CD1c-positive myeloid dendritic cell (primary cell): ENCODE measurements at regions not wholly inside any gene's neighbourhood (a gene's known extent, or its start where the extent isn't known, plus 50 kb on each side); places are given as distances from the start of the nearest gene placed in this dataset.
"Not testable (repeated sequence)": the region's sequence is repeated elsewhere in the genome, so short reads cannot be mapped to it uniquely, and the experiment has no call there.

Experiments used
- DNase-seq: peaks from one replicate; pipeline ENCODE4 v3.0.0-alpha.2; 2016; ENCODE audit errors: extremely low spot score

DNA sequence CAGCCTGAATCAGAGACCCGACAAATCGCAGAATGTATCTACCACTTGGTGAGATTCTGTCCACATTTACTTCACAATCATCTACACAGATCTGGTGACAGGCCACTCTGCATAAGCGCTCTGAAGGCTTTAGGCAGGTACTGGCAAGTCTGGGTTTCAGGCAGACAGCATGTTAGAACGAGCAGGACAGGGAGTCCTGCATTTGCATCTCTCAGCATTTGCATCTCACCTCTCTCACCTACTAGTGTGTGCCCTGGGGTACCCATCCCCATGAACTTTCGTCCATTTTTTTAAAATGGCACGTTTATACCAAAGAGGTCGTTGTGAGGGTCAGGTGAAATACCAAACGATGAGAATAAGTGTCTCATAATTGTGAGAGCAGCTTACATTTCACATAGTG, 108.2 kb downstream of the SPATA31A1 start:
- not testable (repeated sequence) for DNase-seq

DNA sequence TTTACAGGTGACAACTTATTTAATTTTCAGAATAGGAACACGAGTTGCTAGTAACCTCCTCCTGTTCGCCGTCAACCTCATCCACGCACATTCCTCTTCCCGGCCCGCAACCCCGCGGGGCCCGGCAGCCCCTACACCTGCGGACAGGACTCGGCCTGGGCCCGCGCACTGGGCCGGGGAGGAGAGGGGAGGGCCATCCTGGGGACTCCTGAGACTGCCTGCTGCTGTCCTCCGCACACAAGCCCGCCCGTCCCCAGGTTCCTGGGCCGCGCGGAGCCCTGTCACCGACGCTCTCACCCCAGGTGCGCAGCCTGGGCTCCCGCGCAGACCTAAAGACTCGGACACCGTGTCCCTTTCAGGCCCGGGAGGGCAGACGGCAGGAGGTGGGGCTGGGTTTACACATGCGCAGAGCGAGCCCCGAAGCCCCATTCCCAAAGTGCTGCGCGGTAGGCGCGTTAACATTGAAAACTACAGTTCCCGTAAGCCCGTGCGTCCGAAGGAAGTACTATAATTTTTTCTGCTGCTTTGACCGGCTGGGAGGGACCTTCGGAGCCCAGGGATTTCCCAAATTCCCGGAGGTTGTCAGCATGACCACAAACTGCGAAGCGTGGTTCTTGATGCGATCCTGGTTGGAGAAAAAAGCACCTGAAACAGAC, 108.8 kb downstream of the SPATA31A1 start:
- DNase-seq, result peak; percentile 79

DNA sequence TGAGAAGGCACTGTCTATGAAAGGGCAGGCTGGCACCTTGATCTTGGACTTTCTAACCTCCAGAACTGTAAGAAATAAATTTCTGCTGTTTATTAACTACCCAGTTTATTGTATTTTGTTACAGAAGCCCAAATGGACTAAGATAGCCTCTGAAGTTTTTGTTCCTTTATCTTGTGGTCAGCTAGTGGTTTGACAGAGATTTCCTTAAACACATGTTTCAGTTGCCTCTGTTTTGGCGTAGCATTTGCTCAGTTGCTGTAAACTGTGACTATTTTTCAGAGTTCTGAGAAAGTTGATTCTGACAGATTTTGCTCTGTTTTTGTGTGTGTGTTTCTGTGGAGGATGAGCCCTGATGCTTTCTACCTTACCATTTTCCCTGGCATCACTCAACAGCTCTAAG, 119.0 kb downstream of the SPATA31A1 start:
- DNase-seq, result not testable (repeated sequence)

DNA sequence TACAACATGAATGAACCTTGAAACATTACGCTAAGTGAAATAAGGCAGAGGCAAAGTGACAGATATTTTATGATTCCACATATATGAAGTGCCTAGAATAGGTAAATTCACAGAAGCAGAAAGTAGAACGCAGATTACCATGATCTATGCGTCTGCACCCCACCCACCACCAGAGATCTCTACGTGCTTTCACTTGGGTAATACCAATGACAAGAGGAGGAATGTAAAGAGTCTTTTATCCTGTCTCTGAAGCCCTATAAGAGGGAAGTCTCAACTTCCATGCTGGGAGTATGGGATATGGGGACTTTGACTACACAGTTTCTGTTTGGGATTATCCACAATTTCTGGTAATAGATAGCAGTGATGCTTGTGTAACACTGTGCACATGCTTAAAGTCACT, 127.6 kb downstream of the SPATA31A1 start:
- not testable (repeated sequence) for DNase-seq

DNA sequence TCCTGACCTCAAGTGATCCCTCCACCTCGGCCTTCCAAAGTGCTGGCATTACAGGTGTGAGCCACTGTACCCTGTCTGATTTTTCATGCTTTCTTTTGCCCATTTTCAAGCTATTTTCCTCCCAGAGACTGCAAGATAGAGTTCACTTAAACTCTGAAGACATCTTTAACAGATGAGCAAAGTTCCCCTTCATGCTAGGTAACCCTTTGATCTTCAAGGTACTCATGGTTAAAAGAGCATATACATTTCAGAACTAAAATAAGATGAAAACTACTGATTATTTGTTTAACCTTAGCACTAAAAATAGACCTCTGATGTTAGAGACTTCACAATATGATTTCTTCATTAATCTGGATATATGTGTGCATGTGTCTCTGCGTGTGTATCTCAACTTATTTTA, 128.4 kb downstream of the SPATA31A1 start:
- not testable (repeated sequence) for DNase-seq

DNA sequence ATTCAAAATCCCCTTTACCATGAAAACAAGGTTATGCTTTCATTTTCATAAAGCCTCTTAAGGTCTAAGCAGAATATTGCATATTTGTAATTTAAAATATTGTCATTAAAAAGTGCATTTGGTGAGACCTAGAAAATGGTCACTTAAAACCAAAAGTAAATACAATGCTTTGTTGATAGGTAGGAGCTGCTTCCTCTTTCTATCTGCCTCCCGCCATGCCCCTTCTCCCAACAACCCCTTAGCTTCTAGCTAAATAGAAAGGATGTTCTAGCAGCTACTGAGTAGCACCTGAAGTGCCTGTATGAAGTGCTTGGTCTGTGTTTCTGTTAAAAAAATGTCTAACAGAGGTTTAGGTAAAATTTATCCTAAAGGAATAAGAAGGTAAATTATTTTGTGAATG, 128.8 kb downstream of the SPATA31A1 start:
- DNase-seq, result not testable (repeated sequence)

DNA sequence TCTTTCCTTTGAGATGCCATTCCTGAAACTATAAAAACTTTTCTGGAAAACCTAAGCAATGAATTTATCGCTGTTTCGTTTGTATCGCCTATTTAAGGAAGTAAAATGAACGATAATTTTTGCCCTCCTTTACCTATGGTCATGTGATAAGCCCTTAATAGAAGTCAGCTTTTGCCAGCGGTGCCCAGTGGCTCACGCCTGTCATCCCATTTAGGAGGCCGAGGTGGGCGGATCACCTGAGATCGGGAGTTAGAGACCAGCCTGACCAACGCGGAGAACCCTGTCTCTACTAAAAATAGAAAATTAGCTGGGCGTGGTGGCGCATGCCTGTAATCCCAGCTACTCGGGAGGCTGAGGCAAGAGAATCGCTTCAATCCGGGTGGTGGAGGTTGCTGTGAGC, 132.0 kb downstream of the SPATA31A1 start:
- DNase-seq, result not testable (repeated sequence)

DNA sequence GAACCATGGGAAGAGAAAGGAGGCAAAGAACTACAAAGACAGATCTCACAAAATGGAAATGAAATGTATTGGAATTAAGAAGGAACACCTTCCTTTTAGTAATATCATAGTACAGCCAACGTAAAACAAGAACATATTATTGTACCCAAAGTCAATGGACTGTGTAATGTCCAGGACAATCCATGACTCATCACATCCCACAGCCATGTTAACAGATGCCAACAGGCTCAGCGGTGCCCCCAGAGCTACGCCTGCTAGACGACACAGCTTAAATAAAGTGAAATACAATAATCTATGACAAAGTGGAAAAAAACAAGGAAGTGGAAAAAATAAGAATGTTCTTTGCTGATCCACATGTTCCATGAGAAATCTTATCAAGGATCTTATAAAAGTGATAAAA, 140.8 kb downstream of the SPATA31A1 start:
- DNase-seq, result not testable (repeated sequence)

DNA sequence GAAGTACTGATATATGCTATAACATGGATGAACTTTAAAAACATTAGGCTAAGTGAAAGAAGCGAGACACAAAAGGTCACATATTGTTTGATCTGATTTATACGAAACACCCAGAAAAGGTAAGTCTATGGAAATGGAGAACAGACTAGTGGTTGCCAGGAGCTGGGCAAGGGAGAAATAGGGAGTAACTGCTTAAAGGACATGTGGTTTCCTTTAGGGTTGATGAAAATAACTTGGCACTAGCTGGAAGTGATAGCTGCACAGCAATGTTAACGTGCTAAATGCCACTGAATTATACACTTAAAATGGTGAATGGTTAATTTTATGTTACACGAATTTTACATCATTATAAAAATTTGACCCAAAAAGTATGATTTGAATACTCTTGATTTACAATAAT, 147.7 kb downstream of the SPATA31A1 start:
- not testable (repeated sequence) for DNase-seq

DNA sequence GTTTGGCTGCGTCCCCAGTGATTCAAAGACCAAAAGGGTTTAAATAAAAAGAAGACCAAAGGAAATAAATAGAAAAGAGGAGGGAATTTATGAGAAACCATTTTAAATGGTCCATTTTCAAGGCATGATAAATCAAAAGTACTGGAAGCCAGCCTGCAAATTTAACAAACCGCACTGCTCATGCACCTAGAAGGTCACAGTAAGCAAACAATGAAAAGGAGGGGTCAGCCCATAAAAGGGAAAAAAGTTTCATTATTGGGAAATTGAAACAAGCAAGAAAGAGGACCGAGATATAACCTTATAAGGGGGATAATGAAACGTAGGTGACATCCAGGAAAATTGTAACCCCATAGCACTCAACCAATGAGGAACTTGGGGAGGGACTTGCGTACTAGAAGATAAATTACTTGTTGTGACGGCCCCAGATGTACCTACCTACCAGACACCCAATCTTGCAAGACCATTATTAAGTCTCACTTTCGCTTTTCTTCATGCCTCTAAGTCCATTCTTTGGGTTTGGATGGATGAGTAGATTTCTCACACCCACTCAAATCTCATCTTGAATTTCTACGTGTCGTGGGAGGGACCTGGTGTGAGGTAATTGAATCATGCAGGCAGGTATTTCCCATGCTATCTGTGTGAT, 172.0 kb downstream of the SPATA31A1 start:
- not testable (repeated sequence) for DNase-seq

DNA sequence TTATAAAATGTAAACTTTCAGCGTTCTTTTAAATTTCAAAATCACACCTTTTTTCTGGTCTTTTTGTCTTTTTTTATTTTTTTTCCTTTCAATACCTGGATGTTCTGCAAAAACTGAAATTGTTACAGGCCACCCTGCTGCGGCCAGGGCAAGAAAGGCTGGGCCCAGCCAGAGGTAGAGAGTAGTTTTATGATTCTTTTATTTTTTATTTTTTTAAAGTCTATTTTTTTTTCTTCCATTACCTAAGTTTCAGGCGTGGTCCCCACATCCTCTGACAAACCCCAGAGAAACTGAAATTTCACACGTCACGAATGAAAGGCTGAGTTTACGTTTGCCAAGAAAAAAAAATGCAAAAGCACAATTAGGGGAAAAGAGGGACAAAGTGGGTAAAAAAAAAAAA, 177.1 kb downstream of the SPATA31A1 start:
- DNase-seq, result not testable (repeated sequence)

DNA sequence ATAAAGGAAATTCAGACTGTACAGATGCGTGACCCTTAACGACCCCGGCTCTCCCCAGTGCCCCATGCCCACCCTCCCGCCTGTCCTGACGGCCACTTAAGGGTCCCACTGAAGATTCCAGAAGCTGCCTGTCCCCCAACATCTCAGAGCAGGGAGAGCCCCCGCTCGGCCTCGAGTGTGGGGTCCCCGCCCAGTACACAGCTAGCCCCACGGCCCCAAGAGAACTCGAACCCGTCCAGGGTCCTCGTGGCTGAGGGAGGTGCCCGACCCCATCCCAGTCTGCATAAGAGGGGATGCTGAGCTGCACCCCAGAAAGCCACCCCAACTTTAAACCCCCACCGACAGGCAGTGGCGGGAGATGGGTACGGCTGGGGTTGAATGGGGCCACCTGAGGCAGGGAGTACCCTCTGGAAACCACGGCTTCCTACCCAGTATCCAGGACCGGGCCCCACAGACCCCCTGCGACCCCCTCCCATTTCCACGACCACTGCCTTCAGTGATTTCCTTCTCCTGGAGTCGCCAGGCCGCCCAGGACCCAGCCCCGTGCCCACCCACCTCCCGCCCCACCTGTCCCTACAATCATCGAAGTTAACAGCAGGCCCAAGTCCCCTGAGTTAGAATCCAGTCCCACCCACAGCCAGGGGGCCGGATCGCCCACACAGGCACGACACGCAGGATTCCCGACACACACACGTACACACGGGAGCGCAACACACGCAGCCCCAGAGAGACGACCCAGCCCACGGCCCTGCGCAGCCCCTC, 177.7 kb downstream of the SPATA31A1 start:
- DNase-seq, result not testable (repeated sequence)

DNA sequence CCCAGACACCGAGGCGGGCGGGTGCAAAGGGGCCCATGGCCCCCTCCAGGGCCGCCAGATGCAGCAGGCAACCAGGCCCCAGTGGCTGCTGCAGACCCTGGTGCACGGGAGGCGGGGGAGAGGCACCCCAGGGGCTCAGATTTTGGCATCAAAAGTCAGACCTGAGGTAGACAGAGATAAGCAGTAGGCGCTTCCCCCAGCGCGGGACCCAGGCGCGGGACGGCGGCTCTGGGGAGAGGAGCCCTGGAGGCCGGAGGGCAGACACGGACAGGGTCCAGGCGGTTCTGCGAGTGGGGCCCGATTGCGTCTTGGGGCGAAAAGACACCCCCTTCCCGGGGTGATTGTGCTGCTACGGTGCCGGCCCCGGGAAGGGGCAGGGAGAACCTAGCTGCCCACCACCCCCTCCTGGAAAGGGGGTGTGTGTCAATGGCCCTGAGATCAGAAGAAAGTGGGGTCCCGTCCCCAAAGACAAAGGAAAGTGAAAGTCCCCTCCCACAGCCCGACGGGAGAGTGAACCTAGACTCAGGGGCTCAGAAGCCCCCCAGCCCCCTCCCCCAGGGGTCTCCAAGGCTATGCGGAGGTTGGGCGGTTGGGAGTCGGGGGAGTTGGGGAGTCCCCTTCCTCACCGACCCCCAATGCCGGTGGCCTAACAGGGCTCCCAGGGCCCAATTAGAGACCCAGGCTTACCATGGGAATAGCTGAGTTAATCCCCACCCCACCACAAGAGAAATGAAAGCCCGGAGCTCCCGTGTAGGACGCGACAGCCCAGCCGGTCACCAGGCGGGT, 178.5 kb downstream of the SPATA31A1 start:
- not testable (repeated sequence) for DNase-seq

DNA sequence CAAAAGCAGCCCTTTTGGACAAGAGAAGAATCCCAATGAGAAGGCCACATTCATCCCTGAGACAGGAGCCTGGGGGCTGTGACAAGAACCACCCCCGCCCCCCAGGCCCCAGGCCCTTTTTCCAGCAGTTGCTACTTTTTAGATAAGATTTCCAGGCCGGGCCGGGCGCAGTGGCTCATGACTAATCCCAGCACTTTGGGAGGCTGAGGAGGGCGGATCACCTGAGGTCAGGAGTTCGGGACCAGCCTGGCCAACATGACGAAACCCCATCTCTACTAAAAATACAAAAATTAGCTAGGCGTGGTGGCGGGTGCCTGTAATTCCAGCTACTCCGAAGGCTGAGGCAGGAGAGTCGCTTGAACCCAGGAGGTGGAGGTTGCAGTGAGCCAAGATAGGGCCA, 179.4 kb downstream of the SPATA31A1 start:
- DNase-seq, result not testable (repeated sequence)

DNA sequence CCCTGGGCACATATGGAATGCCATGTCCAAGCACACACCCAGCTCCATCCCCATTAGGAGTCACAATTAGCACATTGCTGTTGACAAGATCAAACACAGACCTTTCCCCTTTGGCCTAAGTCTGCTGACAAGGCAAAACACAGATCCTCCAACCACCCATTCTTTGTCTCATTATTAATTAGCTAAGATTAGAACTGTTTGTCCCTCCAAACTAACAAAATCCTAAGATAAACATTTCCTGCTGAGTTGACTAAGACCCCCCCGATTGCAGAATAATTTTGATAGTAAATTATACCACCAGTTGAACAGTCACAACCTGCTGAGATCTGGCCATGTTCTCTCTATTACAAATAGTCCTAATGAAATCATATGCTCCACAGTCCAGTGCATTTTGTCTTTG, 186.7 kb downstream of the SPATA31A1 start:
- not testable (repeated sequence) for DNase-seq

DNA sequence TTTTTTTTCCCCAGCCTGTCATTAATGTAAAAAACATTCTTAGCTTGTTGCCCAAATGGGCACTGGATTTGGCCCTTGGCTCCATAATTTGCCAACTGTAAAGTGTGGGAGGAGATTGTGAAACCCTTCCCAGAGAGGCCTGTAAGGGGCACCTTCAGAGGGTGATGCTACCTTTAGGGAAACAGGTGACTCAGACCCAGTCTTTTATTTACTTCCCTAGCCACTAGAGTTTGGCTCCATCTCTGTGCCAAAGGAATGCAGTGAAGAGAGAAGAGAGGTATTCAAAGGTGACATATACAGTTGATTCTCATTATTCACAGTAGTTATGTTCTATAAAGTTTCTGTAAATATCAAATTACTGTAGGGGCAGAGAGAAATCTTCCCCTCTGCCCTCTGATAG, 189.6 kb downstream of the SPATA31A1 start:
- DNase-seq, result not testable (repeated sequence)

DNA sequence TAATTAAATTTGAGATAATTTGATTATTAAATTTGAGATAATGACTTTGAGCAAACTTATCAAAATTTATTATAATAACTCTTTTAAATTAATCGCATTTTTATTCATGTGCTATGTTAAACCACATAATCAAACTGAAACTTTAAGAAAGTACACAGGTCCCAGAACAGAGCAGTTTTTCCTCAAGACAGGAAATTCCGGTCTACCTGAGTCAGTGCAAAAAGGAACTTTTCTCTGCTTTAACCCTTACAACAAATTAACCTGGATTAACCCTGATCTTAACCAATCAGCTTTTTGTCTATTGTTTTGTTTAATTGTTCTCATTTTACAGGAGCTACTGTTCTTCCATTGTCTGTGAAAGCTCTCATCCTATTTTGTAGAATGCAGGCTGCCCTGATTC, 195.1 kb downstream of the SPATA31A1 start:
- DNase-seq, result not testable (repeated sequence)

DNA sequence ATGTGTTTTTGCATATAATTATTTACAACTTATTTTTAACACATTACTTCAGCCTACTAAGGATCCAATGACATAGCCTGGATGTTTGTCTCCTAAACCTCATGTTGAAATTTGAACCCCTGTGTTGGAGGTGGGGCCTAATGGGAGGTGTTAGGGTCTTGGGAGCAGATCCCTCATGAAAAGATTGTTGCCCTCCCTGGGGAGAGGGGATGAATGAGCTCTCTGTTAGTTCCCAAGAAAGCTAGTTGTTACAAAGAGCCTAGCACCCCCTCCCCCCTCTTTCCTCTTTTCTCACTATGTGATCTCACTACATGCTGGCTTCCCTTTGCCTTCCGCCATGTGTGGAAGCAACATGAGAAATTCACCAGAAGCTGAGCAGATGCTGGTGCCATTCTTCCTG, 196.1 kb downstream of the SPATA31A1 start:
- DNase-seq, result not testable (repeated sequence)

DNA sequence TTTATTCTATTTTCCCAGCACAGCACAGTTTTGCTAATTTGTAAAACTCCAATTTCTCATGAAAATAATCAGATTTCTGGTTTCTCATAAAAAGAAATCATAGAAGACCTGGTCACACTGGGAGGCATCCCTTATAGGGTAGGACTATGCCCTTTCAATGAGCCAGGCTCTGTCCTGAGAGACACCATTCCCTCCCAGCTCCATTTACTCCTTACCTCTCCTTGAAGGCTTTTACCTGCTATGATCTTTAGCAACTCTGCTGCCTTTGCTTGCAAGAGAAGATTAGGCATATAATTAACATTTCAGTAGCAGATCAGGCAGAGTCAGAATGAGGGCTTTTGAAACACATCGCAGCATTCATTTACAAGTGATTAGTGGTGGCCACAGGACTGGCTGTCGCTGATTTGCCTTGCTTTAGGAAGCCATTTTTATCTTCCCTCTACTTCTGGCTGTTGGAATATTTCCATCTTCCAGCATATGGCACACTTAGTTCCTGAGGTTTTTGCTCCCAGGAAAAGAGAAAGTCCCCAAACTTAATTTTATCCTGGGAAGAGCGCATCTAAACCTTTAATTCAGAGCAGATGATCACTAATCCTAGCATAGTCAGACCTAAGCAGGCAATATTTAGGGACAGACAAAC, 196.9 kb downstream of the SPATA31A1 start:
- DNase-seq, result not testable (repeated sequence)

DNA sequence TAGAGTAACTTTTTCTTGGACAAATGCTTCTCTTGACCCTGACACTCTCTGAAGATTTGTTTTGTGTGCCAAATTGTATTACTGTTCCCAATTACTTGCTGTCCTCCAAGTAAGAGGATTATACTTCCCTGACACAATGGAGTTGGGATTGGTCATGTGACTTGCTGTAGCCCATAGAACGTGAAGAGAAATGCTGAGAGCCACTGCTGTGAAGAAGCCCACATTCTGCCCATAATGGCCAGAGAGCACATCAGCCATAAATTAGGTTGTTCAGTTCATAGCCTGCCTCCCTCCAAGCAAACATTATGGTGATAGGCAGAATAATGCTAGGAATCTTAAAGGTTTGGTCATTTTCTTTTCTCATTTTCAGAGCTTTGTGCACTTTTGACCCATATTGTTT, 198.9 kb downstream of the SPATA31A1 start:
- DNase-seq, result not testable (repeated sequence)

DNA sequence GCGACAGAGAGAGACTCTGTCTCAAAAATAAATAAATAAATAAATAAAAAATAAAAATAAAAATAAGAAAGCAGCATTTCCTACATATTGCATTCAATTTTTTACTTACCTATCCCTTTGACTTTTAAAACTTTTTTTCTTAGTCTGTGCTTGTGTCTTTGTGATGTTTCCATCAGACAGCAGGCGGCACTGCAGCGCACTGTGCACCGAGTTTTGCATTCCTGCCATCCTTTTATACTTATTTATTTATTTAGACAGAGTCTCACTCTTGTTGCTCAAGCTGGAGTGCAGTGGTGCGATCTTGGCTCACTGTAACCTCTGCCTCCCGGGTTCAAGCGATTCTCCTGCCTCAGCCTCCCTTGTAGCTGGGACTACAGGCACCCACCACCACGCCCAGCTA, 203.9 kb downstream of the SPATA31A1 start:
- not testable (repeated sequence) for DNase-seq
